Transverse colon (tissue), 4 donors: ENCODE measurements at regions not wholly inside any gene's neighbourhood (a gene's known extent, or its start where the extent isn't known, plus 50 kb on each side); places are given as distances from the start of the nearest gene placed in this dataset.
"Not testable (repeated sequence)": the region's sequence is repeated elsewhere in the genome, so short reads cannot be mapped to it uniquely, and the experiment has no call there.

Source experiments
- DNase-seq: peaks from one replicate; pipeline ENCODE4 v3.0.0-alpha.2; 2019
- H3K27ac ChIP-seq, 4 donors: fragments of 200-600 bp; sonication (generic); 2 replicates each; pipeline ENCODE4 v1.5.1; 2016 to 2018; ENCODE audit warnings: inconsistent platforms in 4 of 4
- H3K27me3 ChIP-seq: fragments of 200-600 bp; sonication (generic); 2 replicates; pipeline ENCODE4 v1.5.1; 2017; ENCODE audit warnings: inconsistent platforms
- H3K36me3 ChIP-seq, 4 donors: fragments of 200-600 bp; sonication (generic); 2 replicates each; pipeline ENCODE4 v1.5.1; 2017 to 2019; ENCODE audit warnings: inconsistent platforms in 4 of 4
- H3K4me1 ChIP-seq, 4 donors: fragments of 200-600 bp; sonication (generic); 2 replicates each; pipeline ENCODE4 v1.5.1; 2017 to 2020; ENCODE audit warnings: inconsistent platforms in 4 of 4
- H3K4me3 ChIP-seq, 4 donors: fragments of 200-600 bp; sonication (generic); 1 replicate in 1 of 4; 2 replicates in 3 of 4; pipeline versions ENCODE4 v1.5.1 to v1.6.1; 2017 to 2019; ENCODE audit warnings: inconsistent platforms in 4 of 4
- H3K9me3 ChIP-seq, 2 donors: fragments of 200-600 bp; sonication (generic); 2 replicates each; pipeline ENCODE4 v1.5.1; 2017 to 2019; ENCODE audit warnings: inconsistent platforms in 2 of 2
- CTCF ChIP-seq, 5 experiments: fragments of 200-600 bp in 3 of 5; fragments of 450-650 bp in 2 of 5; sonication (generic) in 3 of 5; IDR thresholded peaks; 1 replicate in 2 of 5; 2 replicates in 3 of 5; pipeline ENCODE4 v1.5.1; 2016 to 2017; ENCODE audit warnings: antibody characterized with exemption in 5 of 5, inconsistent platforms in 3 of 5, mild to moderate bottlenecking in 2 of 5, moderate library complexity in 1 of 5
- EP300 ChIP-seq: sonication (generic); formaldehyde crosslinking; IDR thresholded peaks from one replicate; pipeline ENCODE4 v1.6.1; 2017; ENCODE audit warnings: antibody characterized with exemption, low read depth
- POLR2A ChIP-seq: fragments of 450-650 bp; IDR thresholded peaks from one replicate; pipeline ENCODE4 v1.6.1; 2016; ENCODE audit warnings: antibody characterized with exemption, mild to moderate bottlenecking, moderate library complexity
- POLR2AphosphoS5 ChIP-seq, 3 donors: sonication (generic); formaldehyde crosslinking; IDR thresholded peaks; one replicate each; pipeline ENCODE4 v1.6.1; 2016; ENCODE audit warnings: antibody characterized with exemption in 3 of 3
- WGBS, 2 donors: methylation state at CpG; one replicate each; pipeline ENCODE4 v1.1.5; 2018; ENCODE audit warnings: low coverage in 1 of 2; 5-methylcytosine and 5-hydroxymethylcytosine counted together
- in situ Hi-C, 4 donors: fragments of 200-750 bp; cut with MboI; loops; one replicate each; pipeline versions ENCODE4 v1.15.0 to v1.15.1; 2017; ENCODE audit warnings: low sequenced_read_pairs in 3 of 4, low pct_ligation_motif_present in 1 of 4, low pct_unique_long_range_greater_than_20kb in 1 of 4
- intact Hi-C: fragments of 100-400 bp; cut with DNase I; formaldehyde crosslinking; loops from one replicate; pipeline ENCODE4 v1.15.1; 2023; ENCODE audit warnings: low total_unique reads

- WGBS, 2 donors = 54 to 57% methylated on average over 2 of the region's 2 CpGs
- intact Hi-C loops (no loop called here), in situ Hi-C loops (no loop called here)
- TF ChIP-seq CTCF (IDR thresholded peaks at IDR 0.05) (no peak), POLR2AphosphoS5 (IDR thresholded peaks at IDR 0.05) (no peak), EP300 (no peak), POLR2A (no peak)
- Histone ChIP-seq H3K36me3 (no peaks in the 10 kb centered on the region), H3K9me3 (no peaks in the 10 kb centered on the region), H3K4me3 (no peak overlapping the region), H3K27me3 (no peaks in the 10 kb centered on the region), H3K4me1 (peaks cover 0 to 1% (median 0%) of the 10 kb centered on the region in 4 donors), H3K27ac (no peak overlapping the region)
- DNase-seq = no peak
Observed at GRCh38 chr2:147008481-147008880, 836.3 kb upstream of the ACVR2A start.

- H3K27ac ChIP-seq = no peak overlapping the region
- H3K4me3 ChIP-seq = no peak overlapping the region
- 49 to 56% methylated on average over 2 of the region's 2 CpGs for WGBS, 2 donors
- H3K36me3 ChIP-seq = no peaks in the 10 kb centered on the region
- in situ Hi-C loops = no loop called here
- no peak for DNase-seq
- no peaks in the 10 kb centered on the region for H3K27me3 ChIP-seq
- H3K9me3 ChIP-seq = no peaks in the 10 kb centered on the region
- intact Hi-C loops = no loop called here
- TF ChIP-seq POLR2AphosphoS5 (IDR thresholded peaks at IDR 0.05) (no peak), EP300 (no peak), POLR2A (no peak), CTCF (IDR thresholded peaks at IDR 0.05) (no peak)
- peaks cover 0 to 6% (median 0%) of the 10 kb centered on the region in 4 donors for H3K4me1 ChIP-seq
Observed at GRCh38 chr2:147006736-147007141, 838.1 kb upstream of the ACVR2A start.

- H3K9me3 ChIP-seq = no peaks in the 10 kb centered on the region
- no peak for TF ChIP-seq POLR2A
- 85 to 88% methylated on average over 1 to 2 of the region's 2 CpGs for WGBS, 2 donors
- H3K36me3 ChIP-seq = no peaks in the 10 kb centered on the region
- H3K4me1 ChIP-seq = peaks cover 0 to 6% (median 0%) of the 10 kb centered on the region in 4 donors
- intact Hi-C loops (no loop called here), in situ Hi-C loops (no loop called here)
- no peaks in the 10 kb centered on the region for H3K27me3 ChIP-seq
- no peak overlapping the region for H3K27ac ChIP-seq
- no peak overlapping the region for H3K4me3 ChIP-seq
- DNase-seq = no peak
Observed at GRCh38 chr2:147003081-147003480, 841.7 kb upstream of the ACVR2A start.

GRCh38 chr2:147002256-147002655, 842.6 kb upstream of the ACVR2A start:
- TF ChIP-seq POLR2AphosphoS5 (IDR thresholded peaks at IDR 0.05) = no peak
- no peak for TF ChIP-seq POLR2A
- no peak for TF ChIP-seq CTCF (IDR thresholded peaks at IDR 0.05)
- no peaks in the 10 kb centered on the region for H3K9me3 ChIP-seq
- WGBS, 2 donors = 73 to 81% methylated on average over 1 of the region's 1 CpG
- H3K4me1 ChIP-seq = peaks cover 0 to 6% (median 3%) of the 10 kb centered on the region in 4 donors
- H3K4me3 ChIP-seq = no peak overlapping the region
- H3K36me3 ChIP-seq = no peaks in the 10 kb centered on the region
- H3K27me3 ChIP-seq = no peaks in the 10 kb centered on the region
- in situ Hi-C loops (no loop called here), intact Hi-C loops (no loop called here)
- H3K27ac ChIP-seq = no peak overlapping the region
- no peak for DNase-seq

- DNase-seq = no peak
- peaks cover 0 to 6% (median 3%) of the 10 kb centered on the region in 4 donors for H3K4me1 ChIP-seq
- no peak overlapping the region for H3K4me3 ChIP-seq
- no peak overlapping the region for H3K27ac ChIP-seq
- H3K27me3 ChIP-seq = no peaks in the 10 kb centered on the region
- TF ChIP-seq POLR2A = no peak
- no peak for TF ChIP-seq POLR2AphosphoS5 (IDR thresholded peaks at IDR 0.05)
- no peak for TF ChIP-seq EP300
- no peak for TF ChIP-seq CTCF (IDR thresholded peaks at IDR 0.05)
- H3K9me3 ChIP-seq = no peaks in the 10 kb centered on the region
- no peaks in the 10 kb centered on the region for H3K36me3 ChIP-seq
- WGBS, 2 donors = 33 to 80% methylated on average over 1 of the region's 1 CpG
- in situ Hi-C loops (no loop called here), intact Hi-C loops (no loop called here)
Observed at GRCh38 chr2:147001061-147001460, 843.8 kb upstream of the ACVR2A start.

GRCh38 chr2:147000151-147000550, 844.7 kb upstream of the ACVR2A start:
- DNase-seq, H3K9me3 ChIP-seq, H3K27ac ChIP-seq, H3K36me3 ChIP-seq, H3K27me3 ChIP-seq, intact Hi-C loops, H3K4me3 ChIP-seq, H3K4me1 ChIP-seq, in situ Hi-C loops: not testable (repeated sequence)
- WGBS, 2 donors = 67 to 94% methylated on average over 2 of the region's 2 CpGs
